HG03439 (cell line): ENCODE measurements at regions not wholly inside any gene's neighbourhood (a gene's known extent, or its start where the extent isn't known, plus 50 kb on each side); places are given as distances from the start of the nearest gene placed in this dataset.
"Not testable (repeated sequence)": the region's sequence is repeated elsewhere in the genome, so short reads cannot be mapped to it uniquely, and the experiment has no call there.

Experiments
- ATAC-seq: cut with Tn5 transposase; IDR thresholded peaks from one replicate; pipeline ENCODE4 v1.9.1; 2021; ENCODE audit warnings: mild to moderate bottlenecking, moderate library complexity; ENCODE audit not compliant: unreplicated experiment

DNA sequence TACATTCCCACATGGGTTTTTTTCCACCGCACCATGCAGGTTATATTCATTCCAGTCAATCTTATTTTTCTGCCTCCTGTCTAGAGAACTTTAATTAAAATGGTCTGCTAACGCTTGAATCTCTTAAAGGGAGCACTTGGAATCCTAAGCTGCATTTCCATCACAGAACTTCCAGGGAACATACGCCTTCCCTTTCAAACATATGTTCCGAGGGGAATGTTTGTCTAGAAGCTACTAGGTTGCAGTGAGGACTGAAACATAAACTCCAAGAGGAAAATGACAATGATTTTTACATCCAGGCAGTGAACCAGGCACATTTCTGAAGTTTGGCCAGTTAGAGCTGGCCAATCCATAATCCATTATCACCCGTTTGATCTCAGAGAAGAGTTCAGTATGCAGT, 375.5 kb upstream of the NRP1 start:
- no peak for ATAC-seq

DNA sequence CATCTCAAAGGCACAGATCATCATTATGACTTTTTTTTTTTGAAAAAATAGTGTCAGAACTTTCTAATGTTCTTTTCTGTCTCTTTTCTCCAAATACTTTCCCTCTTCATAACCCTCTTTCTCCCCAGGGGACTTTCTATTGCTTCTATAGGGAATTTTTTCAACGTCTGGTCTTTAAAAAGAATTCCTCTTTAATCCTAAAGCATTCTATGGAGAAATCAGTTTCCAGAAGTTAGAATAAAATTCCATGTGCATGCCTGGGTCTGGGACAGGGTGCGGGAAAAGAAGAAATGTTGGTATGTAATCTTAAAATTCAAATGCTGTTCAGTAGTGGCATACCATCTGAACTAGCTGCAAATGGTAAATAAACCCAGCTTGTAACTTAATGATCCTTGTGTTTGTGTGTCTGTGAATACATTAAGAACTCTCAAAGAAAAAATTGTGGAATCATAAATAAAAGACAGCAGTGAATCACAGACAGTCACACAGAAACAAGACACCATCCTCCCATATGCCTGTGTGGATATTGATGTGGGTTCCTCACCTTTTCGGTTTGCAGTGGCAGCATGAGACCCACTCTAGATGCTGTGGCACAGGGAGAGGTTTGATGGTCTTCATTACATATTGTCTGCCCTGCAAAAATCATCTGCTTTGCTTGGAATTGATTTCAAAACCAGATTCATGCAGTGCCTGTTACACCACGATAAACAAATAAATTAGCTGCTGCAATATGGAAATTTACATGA, 374.7 kb upstream of the NRP1 start:
- ATAC-seq = no peak

- no peak for ATAC-seq
These were observed 374.1 kb upstream of the NRP1 start for GRCh38 chr10:33708561-33708960.

- no peak for ATAC-seq
These were observed 372.3 kb upstream of the NRP1 start for GRCh38 chr10:33706746-33707145.

GRCh38 chr10:33706191-33706590, 371.7 kb upstream of the NRP1 start:
- ATAC-seq = no peak

DNA sequence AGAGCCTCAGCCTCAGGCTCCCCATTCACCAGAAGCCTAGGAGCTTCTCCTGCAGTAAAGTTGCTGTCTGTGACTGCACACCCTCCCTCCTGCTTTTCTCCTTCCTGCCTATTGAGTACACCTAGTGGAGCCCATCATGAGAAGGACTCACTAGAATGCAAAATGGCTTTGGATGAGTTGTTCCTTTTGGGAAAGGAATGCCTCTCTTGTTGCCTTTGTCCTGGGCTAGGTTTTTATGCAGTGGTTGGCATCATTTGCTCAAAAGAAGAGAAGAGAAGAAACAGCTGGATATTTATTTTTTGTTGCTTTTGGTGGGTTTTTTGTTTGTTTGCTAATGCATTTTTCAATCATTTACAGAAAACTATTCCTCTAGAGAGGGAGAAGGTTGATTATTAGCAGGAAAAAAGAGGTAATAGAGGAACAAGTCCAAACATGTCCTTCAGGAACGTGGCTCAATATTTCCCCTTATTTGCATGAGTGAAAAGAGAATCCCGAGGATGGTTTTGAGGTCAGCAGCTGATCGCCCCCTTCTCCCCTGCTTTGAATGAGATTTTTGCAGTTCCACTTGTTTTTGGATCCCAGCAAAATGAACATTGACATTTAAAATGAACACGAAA, 369.9 kb upstream of the NRP1 start:
- no peak for ATAC-seq

DNA sequence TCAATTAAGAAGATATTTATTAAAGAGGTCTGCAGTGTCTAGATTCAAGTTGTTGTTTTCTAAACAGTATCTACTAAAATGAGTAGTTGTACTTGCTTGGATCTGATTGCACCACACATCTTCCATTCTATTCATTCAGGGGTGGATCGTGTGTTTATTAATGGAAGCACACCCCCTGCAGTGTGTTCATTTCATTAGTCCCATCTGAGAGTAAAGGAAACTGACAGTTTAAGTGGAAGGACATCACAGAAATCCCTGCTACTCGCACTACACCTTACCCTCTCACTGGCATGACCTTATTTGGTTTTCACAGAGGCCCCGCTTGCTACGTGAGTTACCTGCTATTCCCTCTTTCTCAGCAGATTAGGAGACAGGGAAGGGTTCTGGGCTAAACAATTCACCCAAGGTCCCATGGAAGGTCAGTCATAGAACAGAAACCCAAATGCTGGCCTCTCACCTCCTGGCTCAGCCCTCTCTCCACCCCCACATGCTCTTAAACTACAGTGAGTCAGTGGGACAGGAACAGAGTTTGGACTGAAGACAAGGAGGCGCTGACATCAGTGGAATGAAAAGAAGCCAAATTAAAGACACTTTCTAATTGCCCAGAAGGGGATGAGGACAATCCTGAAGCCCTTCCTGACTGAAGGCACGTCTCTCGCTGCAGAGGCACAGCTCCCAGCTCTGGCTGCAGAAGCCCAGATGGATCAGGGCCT, 369.2 kb upstream of the NRP1 start:
- no peak for ATAC-seq

- ATAC-seq = no peak
These were observed 363.6 kb upstream of the NRP1 start for GRCh38 chr10:33698033-33698432.

DNA sequence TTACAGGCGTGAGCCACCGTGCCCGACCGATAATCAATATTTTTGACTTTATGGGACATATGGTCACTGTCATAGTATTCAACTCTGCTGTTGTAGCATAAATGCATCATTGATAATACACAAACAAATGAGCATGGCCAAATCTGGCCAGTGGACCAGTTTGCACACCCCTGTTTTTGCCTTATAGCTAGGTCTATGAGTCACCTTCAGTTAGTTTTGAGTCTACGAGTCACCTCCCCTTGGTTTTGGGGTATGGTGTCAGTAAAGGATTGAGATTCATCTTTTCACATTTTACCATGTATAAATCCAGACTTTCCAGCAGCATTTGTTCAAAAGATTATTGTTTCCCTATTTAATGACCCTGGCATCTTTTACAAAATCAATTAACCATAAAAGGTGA, 362.5 kb upstream of the NRP1 start:
- no peak for ATAC-seq

GRCh38 chr10:33695536-33695935, 361.1 kb upstream of the NRP1 start:
- no peak for ATAC-seq

DNA sequence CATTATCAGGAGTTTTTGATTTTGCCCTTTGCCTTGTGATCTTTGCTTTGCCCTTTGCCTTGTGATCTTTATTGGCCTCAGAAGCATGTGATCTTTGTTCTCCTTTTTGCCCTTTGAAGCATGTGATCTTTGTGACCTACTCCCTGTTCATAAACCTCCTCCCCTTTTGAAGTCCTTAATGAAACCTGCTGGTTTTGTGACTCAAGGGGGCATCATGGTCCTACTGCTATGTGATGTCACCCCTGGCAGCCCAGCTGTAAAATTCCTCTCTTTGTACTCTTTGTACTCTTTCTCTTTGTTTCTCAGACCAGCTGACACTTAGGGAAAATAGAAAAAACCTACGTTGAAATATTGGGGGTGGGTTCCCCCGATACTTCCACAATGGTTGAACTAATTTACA, 356.1 kb upstream of the NRP1 start:
- ATAC-seq = not testable (repeated sequence)

- ATAC-seq = no peak
These were observed 354.0 kb upstream of the NRP1 start for GRCh38 chr10:33688506-33688905.

GRCh38 chr10:33684211-33684611, 349.7 kb upstream of the NRP1 start:
- ATAC-seq = no peak

DNA sequence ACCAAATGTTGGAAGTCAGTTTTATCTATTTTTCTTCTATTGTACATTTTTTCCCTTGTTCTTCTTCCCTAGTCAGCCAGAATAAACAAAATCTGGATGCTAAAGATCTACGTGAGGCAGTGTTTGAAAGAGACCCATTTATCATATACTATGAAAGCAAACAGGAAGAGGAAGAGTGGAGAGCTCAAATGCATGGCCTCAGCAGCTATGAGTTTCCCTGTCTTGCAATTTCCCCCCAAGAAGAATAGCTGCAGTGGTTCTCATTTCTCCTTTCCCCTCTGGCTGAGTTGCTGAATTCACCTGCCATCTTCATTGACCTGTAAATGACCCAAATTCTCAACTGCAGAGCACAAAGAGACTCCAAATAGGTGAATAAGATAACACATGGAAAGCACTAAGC, 347.1 kb upstream of the NRP1 start:
- no peak for ATAC-seq

DNA sequence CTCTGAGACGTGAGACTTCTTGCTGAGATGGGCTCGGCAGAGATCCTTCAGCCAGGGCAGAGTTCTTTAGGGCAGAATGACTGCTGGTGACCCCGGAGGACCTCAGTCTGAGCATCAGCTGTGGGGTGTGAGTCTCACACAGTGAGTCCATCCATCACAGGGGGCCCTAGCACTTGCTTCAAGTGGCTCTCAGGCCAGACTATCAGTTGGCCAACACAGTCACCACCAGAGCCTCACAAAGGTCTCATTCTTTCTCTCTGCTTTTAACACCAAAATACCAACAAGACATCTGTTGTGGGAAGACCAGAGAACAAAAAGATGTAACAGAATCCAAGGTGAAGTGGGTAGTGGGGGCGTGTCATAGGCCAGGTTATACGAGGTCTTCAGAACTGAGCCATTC, 345.6 kb upstream of the NRP1 start:
- ATAC-seq = no peak

- ATAC-seq = no peak
These were observed 342.3 kb upstream of the NRP1 start for GRCh38 chr10:33676606-33677339.

DNA sequence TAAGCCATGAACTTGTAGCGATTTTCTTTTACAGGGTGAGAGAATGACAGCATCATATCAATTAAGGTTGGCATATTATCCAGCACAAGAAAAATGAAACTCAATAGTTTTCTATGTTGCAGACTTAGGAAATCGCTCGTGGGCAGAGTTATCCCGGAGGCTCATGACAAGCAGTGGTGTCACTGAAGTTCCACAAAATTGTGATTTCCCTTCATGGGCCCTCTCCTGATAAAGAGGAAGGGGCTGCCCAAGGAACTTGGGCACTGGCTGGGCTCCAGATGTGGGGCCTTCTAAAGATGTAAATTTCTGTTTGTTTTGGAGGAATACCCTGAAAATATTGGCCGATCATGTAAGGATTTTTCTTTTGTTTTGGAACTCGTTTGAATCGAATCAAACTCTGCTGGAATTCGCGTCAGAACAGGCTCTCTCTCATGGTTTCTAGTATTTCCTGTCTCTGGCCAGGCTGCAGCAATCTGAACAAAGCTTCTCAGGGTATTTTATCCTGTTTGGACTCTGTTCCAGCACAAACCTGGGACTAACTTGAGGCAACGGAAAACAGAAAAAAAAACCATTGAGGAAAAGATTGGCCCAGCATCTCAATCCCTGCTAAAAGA, 340.6 kb upstream of the NRP1 start:
- no peak for ATAC-seq

DNA sequence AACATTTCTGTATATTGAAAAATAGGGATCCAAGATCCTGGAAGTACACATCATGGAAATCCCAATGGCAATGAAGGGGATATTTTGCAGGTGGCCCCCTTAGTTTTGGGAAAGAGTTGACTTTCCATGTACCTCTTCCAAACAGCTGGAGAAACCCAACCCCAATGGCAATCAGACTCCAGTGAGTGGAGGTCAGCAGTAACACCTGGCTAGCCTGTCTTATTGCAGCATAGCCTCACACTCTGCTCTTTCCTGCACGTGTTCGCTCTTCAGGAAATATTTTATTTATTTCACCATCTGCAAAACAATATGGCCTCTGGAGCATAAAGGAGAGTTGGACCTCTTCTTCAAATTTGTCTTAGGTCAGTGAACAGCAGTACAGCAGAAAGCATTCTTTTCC, 340.0 kb upstream of the NRP1 start:
- no peak for ATAC-seq

DNA sequence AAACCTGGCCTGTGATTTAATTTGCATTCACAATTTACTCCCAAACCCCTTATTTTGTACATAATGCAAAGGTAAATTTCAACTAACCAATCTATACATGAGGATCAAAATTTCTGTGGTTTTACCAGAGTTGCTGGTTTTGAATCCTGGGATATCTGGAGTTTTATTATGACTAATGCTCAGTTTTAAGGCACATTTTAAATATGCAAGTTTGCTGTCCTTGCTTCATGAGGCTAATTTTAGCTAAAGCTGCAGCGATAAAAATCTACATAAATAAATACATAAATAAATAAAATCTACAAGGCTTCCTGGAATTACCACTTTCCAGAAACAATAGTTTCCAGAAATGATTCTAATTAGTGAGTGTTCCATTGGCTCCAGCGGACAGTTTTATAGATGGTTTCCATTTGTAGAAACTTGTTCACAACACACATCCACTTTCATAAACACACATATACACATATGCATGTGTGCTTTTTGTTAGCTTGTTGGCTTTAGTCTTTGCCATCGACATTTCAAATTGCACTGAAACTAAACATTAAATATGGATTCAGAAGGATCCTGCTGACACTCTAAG, 339.5 kb upstream of the NRP1 start:
- ATAC-seq = no peak

DNA sequence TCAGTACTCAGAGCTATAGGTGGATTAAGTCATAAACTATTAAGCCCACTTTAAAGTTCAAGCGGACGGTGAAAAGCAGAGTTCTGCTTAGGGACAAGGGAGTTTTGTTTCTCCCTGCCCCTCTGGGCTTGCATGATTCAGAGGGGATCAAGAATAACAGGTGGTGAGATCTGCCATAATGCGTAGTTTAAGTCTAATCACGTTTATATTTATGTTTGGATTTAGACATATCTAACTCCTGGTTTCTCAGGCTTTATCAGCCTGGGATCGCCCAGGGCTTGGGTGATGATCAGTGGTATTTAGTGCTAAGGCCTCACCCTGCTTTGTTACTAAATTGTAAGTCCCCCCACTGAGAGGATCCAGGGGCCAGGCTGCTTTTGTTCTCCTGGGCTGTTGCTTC, 335.4 kb upstream of the NRP1 start:
- no peak for ATAC-seq
